ENCODE measurements at regions not wholly inside any gene's neighbourhood (a gene's known extent, or its start where the extent isn't known, plus 50 kb on each side); places are given as distances from the start of the nearest gene placed in this dataset.

DNA sequence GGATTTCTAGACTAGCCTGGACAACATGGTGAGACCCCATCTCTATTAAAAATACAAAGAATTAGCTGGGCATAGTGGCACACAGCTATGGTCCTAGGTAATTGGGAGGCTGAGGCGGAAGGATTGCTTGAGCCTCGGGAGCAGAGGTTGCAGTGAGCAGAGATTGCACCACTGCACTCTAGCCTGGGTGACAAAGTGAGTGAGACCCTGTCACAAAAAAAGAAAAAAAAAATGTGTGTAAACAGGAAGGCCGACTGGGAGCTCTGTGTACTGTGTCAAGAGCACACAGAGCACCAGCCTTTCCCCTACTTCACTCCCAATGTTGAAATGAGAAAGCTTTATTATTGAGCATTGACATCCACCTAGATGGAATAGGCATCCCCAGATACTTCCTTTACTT lies 681.7 kb upstream of the FSHR start:
- no peak for DNase-seq (ENCODE audit: low read depth)
- TF ChIP-seq, protein P1, sequence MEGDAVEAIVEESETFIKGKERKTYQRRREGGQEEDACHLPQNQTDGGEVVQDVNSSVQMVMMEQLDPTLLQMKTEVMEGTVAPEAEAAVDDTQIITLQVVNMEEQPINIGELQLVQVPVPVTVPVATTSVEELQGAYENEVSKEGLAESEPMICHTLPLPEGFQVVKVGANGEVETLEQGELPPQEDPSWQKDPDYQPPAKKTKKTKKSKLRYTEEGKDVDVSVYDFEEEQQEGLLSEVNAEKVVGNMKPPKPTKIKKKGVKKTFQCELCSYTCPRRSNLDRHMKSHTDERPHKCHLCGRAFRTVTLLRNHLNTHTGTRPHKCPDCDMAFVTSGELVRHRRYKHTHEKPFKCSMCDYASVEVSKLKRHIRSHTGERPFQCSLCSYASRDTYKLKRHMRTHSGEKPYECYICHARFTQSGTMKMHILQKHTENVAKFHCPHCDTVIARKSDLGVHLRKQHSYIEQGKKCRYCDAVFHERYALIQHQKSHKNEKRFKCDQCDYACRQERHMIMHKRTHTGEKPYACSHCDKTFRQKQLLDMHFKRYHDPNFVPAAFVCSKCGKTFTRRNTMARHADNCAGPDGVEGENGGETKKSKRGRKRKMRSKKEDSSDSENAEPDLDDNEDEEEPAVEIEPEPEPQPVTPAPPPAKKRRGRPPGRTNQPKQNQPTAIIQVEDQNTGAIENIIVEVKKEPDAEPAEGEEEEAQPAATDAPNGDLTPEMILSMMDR (IDR thresholded peaks at IDR 0.05; ENCODE audit: control insufficient read depth, insufficient read depth, low read depth, low read length, missing control alignments), result no peak
- no peak overlapping the region for H3K4me3 ChIP-seq (ENCODE audit: control insufficient read depth, low read depth, low read length)

DNA sequence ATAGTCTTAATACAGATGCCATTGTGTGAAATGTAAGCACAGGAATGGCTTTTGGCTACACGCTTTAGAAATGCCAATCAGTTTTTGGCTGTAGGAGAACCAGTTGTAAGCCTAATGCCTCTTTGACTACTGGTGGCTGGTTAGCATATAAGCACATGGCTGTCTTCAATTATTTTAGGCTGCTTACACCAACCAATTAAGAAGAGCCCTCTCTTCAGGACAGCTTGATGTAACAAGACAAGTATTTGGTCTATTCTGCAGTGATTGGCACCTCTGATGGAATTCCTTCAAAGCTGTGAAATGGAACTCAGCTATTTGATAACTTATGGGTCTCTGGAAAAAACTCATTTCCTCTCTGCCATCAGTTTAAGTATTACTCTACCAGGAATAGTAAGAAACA lies 680.1 kb upstream of the FSHR start:
- no peak for DNase-seq (ENCODE audit: low read depth)
- no peak overlapping the region for H3K4me3 ChIP-seq (ENCODE audit: control insufficient read depth, low read depth, low read length)
- TF ChIP-seq, protein P1 (IDR thresholded peaks at IDR 0.05; ENCODE audit: control insufficient read depth, insufficient read depth, low read depth, low read length, missing control alignments), result no peak

DNA sequence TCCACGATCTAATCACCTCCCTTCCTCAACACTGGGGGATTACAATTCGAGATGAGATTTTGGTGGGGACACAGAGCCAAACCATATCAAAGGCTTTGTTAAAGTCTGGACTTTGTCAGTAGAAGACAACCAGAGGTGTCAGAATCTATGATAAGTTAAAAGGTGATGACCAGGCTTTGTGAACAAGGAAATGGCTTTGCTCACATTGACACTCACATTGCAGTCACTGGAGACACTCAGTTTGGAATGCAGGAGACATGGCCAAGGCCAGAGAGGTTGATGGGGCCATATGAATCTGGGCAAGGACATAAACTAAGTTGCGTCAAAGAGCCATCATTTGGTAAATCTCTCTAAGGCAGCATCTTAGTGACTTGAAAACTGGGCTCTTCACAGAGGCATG lies 678.2 kb upstream of the FSHR start:
- no peak for DNase-seq (ENCODE audit: low read depth)
- TF ChIP-seq, protein P1 (IDR thresholded peaks at IDR 0.05; ENCODE audit: control insufficient read depth, insufficient read depth, low read depth, low read length, missing control alignments), result no peak
- H3K4me3 ChIP-seq (ENCODE audit: control insufficient read depth, low read depth, low read length), result no peak overlapping the region

DNA sequence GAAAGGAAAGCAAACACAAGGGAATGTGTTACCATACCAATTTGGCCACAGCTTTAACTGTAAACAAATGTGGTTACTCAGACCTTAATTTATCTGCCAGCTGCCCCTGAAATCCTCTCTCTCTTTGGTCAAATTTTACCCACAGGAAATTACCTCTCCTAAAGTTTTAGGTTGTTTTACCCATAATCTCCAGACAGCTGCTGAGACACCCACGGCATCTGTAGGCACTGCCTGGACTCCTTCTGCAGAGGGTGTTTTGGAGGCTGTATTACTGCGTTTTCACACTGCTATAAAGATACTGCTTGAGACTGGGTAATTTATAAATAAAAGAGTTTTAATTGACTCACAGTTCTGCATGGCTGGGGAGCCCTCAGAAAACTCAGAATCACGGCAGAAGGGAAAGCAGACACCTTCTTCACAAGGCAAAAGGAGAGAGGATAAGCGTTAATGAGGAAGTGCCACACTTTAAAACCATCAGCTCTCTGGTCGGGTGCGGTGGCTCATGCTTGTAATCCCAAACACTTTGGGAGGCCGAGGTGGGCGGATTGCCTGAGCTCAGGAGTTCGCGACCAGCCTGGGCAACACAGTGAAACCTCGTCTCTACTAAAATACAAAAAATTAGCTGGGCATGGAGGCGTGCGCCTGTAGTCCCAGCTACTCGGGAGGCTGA lies 677.5 kb upstream of the FSHR start:
- DNase-seq (ENCODE audit: low read depth), result no peak
- TF ChIP-seq, protein P1 (IDR thresholded peaks at IDR 0.05; ENCODE audit: control insufficient read depth, insufficient read depth, low read depth, low read length, missing control alignments), result no peak
- H3K4me3 ChIP-seq (ENCODE audit: control insufficient read depth, low read depth, low read length), result no peak overlapping the region

DNA sequence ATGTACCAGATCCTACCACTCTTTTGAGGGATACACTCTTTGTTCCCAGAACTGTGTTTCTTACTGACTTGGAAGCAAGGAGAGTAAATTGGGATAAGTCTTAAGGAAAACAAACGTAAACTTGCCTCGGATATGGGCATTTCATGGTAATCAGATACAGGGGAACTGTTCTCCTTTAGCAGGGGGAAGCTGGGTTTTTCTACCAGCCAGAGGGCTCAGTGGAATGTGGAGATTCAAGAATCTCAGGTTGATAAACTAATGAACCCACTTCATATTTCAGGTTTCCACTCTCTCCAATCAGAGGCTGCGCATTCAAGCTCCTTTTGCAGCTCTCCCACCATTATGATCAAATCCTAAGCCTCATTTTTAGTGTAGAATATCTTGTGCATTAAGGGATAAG lies 676.5 kb upstream of the FSHR start:
- DNase-seq (ENCODE audit: low read depth), result no peak
- H3K4me3 ChIP-seq (ENCODE audit: control insufficient read depth, low read depth, low read length), result no peak overlapping the region
- TF ChIP-seq, protein P1 (IDR thresholded peaks at IDR 0.05; ENCODE audit: control insufficient read depth, insufficient read depth, low read depth, low read length, missing control alignments), result no peak

DNA sequence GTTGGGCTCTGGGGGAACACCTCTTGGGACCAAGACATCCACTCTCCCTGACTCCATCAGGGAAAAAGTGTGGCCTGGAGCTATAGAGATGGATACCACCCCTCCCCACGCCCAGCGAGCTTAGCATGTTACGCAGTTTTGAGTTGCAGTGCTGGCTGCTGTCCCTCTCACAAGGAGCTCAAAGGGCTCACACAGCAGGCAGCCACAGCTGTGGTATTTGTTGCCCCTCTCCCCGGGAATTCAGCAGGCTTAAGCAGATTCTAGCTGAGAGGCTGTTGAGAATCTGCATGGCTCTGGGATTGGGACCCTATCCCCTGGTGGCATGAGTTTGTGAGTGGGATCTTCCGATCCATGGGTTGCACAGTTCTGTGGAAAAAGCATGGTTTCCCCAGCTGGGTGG lies 673.1 kb upstream of the FSHR start:
- no peak overlapping the region for H3K4me3 ChIP-seq (ENCODE audit: control insufficient read depth, low read depth, low read length)
- TF ChIP-seq, protein P1 (IDR thresholded peaks at IDR 0.05; ENCODE audit: control insufficient read depth, insufficient read depth, low read depth, low read length, missing control alignments), result no peak
- no peak for DNase-seq (ENCODE audit: low read depth)
